ENCODE measurements at regions not wholly inside any gene's neighbourhood (a gene's known extent, or its start where the extent isn't known, plus 50 kb on each side); places are given as distances from the start of the nearest gene placed in this dataset.

DNA sequence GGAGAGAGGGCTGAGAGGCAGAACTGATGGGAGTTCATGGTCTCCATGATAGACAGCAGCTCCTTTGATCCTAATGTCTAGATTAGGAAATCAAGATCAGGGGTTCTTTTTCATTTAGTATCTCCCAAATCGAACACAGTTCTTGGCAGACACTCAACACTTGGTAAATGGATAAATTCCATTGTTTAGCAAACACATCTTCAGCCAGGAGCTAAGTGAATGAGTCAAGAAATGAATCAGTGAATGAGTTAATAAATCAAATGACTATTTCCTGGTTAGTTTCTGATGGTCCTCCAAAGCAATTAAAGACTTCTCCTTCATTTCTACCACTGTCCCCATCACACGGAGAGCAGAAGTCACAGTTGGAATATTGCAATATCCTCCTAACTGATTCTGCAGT is 120.0 kb upstream of the SHISA3 start:
- H3K36me3 Mint-ChIP-seq (ENCODE audit: low read depth) = no peaks in the 10 kb centered on the region
- intact Hi-C loops (cut with micrococcal nuclease) = no loop called here
- H3K27me3 Mint-ChIP-seq = peaks cover 14% of the 10 kb centered on the region
- peaks cover 5% of the 10 kb centered on the region for H3K4me1 Mint-ChIP-seq (ENCODE audit: low read depth)
- TF ChIP-seq, protein P1, sequence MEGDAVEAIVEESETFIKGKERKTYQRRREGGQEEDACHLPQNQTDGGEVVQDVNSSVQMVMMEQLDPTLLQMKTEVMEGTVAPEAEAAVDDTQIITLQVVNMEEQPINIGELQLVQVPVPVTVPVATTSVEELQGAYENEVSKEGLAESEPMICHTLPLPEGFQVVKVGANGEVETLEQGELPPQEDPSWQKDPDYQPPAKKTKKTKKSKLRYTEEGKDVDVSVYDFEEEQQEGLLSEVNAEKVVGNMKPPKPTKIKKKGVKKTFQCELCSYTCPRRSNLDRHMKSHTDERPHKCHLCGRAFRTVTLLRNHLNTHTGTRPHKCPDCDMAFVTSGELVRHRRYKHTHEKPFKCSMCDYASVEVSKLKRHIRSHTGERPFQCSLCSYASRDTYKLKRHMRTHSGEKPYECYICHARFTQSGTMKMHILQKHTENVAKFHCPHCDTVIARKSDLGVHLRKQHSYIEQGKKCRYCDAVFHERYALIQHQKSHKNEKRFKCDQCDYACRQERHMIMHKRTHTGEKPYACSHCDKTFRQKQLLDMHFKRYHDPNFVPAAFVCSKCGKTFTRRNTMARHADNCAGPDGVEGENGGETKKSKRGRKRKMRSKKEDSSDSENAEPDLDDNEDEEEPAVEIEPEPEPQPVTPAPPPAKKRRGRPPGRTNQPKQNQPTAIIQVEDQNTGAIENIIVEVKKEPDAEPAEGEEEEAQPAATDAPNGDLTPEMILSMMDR (IDR thresholded peaks at IDR 0.05) = no peak
- no peak overlapping the region for H3K27ac Mint-ChIP-seq
- ChIA-PET CTCF (interaction anchor here (0.9 to 1.2 kb wide), 2 partner anchors 242 to 318 kb away, joined by 3 read pairs; no protein-coding TSS in a partner anchor), POLR2A (no interaction called here)
- no peak overlapping the region for H3K4me3 Mint-ChIP-seq
- no peak for ATAC-seq
- no peaks in the 10 kb centered on the region for H3K9me3 Mint-ChIP-seq
- no peak for DNase-seq

DNA sequence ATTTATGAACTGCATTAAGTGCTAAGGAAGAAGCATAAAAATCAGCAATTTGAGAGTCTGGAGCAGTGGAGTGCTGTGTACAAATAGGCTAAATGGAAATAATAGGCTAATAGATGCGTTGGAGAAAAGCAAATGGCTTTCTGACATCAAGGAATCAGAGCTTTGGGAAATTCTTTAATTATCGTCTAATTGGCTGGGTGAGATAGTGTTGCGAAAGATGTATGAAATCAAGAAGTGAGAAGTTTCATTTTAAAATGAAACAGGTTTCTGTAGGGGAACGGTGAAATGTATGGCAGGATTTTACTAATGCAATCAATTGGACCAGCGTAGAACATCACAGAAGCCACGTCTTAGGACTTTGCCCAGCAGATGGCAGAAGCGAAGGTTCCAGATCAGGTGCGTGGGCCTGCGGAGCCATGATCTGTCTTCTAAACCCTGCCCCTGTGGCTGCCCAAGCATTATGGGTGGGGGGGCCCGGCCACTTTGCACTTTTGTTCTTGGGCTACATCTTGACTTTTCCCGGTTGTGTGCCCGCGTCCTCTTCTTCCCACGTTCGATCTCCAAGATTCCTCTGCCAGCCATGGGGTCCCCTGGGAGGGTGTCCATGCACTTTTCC is 118.5 kb upstream of the SHISA3 start:
- no peak overlapping the region for H3K4me3 Mint-ChIP-seq
- no peak for ATAC-seq
- no peaks in the 10 kb centered on the region for H3K36me3 Mint-ChIP-seq (ENCODE audit: low read depth)
- H3K27me3 Mint-ChIP-seq = peaks cover 24% of the 10 kb centered on the region
- peaks cover 8% of the 10 kb centered on the region for H3K4me1 Mint-ChIP-seq (ENCODE audit: low read depth)
- POLR2A ChIA-PET = no interaction called here
- no peak overlapping the region for H3K27ac Mint-ChIP-seq
- CTCF ChIA-PET = no interaction called here
- no peak for DNase-seq
- TF ChIP-seq, protein P1 (IDR thresholded peaks at IDR 0.05) = no peak
- intact Hi-C loops (cut with micrococcal nuclease) = no loop called here
- no peaks in the 10 kb centered on the region for H3K9me3 Mint-ChIP-seq

DNA sequence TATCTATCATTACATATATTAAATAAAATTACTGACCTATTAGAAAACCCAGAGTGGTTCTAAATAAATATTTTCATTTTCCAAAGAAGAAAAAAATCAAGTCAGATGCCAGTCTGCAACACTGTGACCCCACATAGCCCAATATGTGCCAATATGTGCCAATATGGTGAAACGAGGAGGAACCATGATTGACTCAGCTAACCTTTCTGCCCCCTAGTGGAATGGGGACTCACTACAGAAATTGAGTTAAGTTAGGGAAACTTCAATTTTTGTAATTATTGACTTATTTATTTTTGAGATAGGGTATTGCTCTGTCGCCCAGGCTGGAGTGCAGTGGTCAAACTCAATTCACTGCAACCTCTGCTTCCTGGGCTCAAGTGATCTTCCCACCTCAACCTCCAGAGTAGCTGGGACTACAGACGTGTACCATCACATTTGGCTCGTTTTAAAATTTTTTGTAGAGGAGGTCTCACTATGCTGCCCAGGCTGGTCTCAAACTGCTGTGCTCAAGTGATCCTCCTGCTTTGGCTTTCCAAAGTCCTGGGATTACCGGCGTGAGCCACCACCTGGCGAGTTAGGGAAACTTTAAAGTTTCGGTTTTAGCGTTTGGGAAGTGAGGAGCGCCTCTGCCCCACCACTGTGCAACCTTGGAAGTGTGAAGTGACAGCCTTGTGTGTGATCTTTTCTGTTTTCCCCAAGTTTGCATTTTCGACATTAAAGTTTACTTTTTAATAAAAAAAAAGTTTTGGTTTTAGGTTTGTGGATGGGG is 116.8 kb upstream of the SHISA3 start:
- ChIA-PET CTCF (interaction anchor here (1.0 to 4.0 kb wide), 8 partner anchors 9 to 238 kb away, joined by 3 to 56 read pairs (median 3); no protein-coding TSS in a partner anchor), POLR2A (no interaction called here)
- Mint-ChIP-seq H3K4me3 (no peak overlapping the region), H3K27ac (no peak overlapping the region), H3K4me1 (ENCODE audit: low read depth) (peaks cover 8% of the 10 kb centered on the region), H3K9me3 (no peaks in the 10 kb centered on the region), H3K27me3 (peaks cover 24% of the 10 kb centered on the region), H3K36me3 (ENCODE audit: low read depth) (no peaks in the 10 kb centered on the region)
- intact Hi-C loops (cut with micrococcal nuclease) = loop anchor here (5.0 kb wide), 1 partner anchor 242 kb away; no protein-coding TSS in a partner anchor
- ATAC-seq = no peak
- DNase-seq = peak; percentile 33
- TF ChIP-seq, protein P1 (IDR thresholded peaks at IDR 0.05) = peak; percentile 61

DNA sequence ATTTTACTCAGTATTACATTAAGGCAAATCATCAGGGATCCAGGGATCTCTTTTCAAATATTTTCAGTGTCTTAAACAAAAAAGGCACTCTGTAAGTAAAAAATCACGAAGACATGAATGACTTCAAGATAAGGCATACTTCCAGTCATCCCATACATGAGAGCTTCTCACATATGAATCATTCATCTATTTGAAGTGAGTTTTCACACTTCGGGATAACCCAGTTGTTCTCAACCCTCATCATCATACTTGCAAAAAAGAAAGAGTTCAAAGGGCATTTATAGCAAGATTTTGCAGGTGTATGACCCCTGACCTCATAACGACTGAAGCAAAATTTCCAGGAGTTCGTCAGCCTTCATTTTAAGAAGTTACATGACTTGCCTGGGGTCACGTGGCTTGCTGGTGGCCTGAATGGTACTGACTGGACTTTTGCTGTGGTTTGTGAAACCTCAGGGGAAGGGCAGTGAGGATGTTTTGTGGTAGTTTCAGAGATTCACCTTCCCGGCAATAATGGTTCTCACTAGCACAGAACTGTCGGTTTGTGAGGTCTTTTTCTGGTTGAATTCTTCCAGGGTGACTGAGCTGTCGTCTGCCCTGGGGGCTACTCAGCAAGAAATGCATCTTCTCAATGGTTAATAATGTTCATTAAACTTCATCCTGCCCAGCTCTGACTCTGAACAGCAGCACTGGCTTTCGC is 115.8 kb upstream of the SHISA3 start:
- POLR2A ChIA-PET = no interaction called here
- Mint-ChIP-seq H3K27ac (no peak overlapping the region), H3K9me3 (no peaks in the 10 kb centered on the region), H3K4me3 (no peak overlapping the region), H3K4me1 (ENCODE audit: low read depth) (peaks cover 8% of the 10 kb centered on the region), H3K36me3 (ENCODE audit: low read depth) (no peaks in the 10 kb centered on the region), H3K27me3 (peaks cover 24% of the 10 kb centered on the region)
- TF ChIP-seq, protein P1 (IDR thresholded peaks at IDR 0.05) = no peak
- ATAC-seq (no peak), DNase-seq (no peak)
- CTCF ChIA-PET = interaction anchor here (0.7 to 4.0 kb wide), 9 partner anchors 12 to 245 kb away, joined by 3 to 56 read pairs (median 3); no protein-coding TSS in a partner anchor
- intact Hi-C loops (cut with micrococcal nuclease) = loop anchor here (5.0 kb wide), 1 partner anchor 241 kb away; no protein-coding TSS in a partner anchor
